ENCODE measurements at regions not wholly inside any gene's neighbourhood (a gene's known extent, or its start where the extent isn't known, plus 50 kb on each side); places are given as distances from the start of the nearest gene placed in this dataset.

DNA sequence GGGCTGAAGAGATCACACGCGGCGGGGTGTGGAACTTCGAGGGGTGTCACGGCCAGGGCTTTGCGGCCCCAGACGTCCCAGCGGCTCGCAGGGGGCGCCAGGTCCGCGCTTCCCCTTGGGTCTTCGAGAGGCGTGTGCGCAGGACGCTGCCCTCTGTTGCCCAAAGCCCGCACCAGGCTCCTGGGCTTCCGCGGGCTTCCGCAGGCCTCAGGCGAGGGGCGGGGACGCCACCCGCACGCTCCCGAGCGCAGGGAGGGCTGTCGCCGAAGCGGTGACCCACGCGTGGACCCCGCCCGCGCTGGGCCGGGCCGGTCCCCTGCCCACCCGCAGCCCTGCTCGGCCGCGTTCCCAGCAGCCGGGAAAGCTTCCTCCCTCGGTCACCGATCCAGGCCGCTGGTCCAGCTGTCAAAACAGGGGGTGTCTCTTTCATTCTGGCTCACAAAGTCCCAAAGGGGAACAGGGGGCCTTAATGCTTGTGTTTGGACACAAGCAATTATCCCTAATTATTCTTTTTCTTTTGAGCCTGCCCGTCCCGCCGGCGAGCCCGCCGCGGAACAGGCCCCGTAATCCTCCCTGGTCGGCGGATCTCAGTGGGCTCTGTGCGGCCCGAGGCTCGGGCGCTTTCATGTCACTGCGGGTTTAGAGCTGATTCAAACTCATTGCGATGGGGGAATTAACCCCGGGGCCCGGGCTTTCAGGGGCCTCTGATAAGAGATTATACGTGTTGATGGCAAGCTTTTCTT lies 60.6 kb downstream of the TMEM174 start:
- TF ChIP-seq POLR2A (IDR thresholded peaks at IDR 0.05; ENCODE audit: low read length) (no peak), GATA1 (IDR thresholded peaks at IDR 0.05; ENCODE audit: low read depth, low read length) (no peak)

All from erythroblast (primary cell).